Smooth muscle cell (in vitro differentiated cells): ENCODE measurements at regions not wholly inside any gene's neighbourhood (a gene's known extent, or its start where the extent isn't known, plus 50 kb on each side); places are given as distances from the start of the nearest gene placed in this dataset.

ENCODE experiments used
- DNase-seq: peaks from one replicate; lab custom pipeline; 2025; ENCODE audit not compliant: unreplicated experiment; lab: John Stamatoyannopoulos, UW
- H2AFZ ChIP-seq: fragments of 200-600 bp; sonication (generic); 2 replicates; pipeline ENCODE4 v1.6.0; 2016; ENCODE audit warnings: antibody characterized with exemption, low read depth, mild to moderate bottlenecking
- H3F3A ChIP-seq: fragments of 200-600 bp; sonication (generic); 2 replicates; pipeline ENCODE4 v1.6.0; 2017; ENCODE audit warnings: antibody characterized with exemption, low read depth
- H3K27ac ChIP-seq: fragments of 200-600 bp; sonication (generic); 2 replicates; pipeline ENCODE4 v1.5.1; 2016; ENCODE audit warnings: low read depth, mild to moderate bottlenecking
- H3K27me3 ChIP-seq: fragments of 200-600 bp; sonication (generic); 2 replicates; pipeline ENCODE4 v1.6.1; 2016; ENCODE audit warnings: low read depth, mild to moderate bottlenecking
- H3K36me3 ChIP-seq: fragments of 200-600 bp; sonication (generic); 2 replicates; pipeline ENCODE4 v1.5.1; 2016; ENCODE audit warnings: low read depth
- H3K4me1 ChIP-seq: fragments of 200-600 bp; sonication (generic); 2 replicates; pipeline ENCODE4 v1.5.1; 2016; ENCODE audit warnings: low read depth
- H3K4me2 ChIP-seq: fragments of 200-600 bp; sonication (generic); 2 replicates; pipeline ENCODE4 v1.6.0; 2016; ENCODE audit warnings: mild to moderate bottlenecking
- H3K4me3 ChIP-seq: fragments of 200-600 bp; sonication (generic); 2 replicates; pipeline ENCODE4 v1.5.1; 2016; ENCODE audit warnings: mild to moderate bottlenecking
- H3K79me2 ChIP-seq: fragments of 200-600 bp; sonication (generic); 2 replicates; pipeline ENCODE4 v1.6.0; 2016; ENCODE audit warnings: low read depth, mild to moderate bottlenecking
- H3K9ac ChIP-seq: fragments of 200-600 bp; sonication (generic); 2 replicates; pipeline ENCODE4 v1.6.0; 2016; ENCODE audit warnings: low read depth
- H3K9me3 ChIP-seq: fragments of 200-600 bp; sonication (generic); replicated peaks from 2 replicates; pipeline ENCODE4 v1.5.1; 2016; ENCODE audit warnings: low read depth
- H4K20me1 ChIP-seq: fragments of 200-600 bp; sonication (generic); 2 replicates; pipeline ENCODE4 v1.6.0; 2016; ENCODE audit warnings: low read depth
- CTCF ChIP-seq: fragments of 200-600 bp; sonication (generic); IDR thresholded peaks from 2 replicates; pipeline ENCODE4 v1.5.1; 2017; ENCODE audit warnings: borderline replicate concordance, mild to moderate bottlenecking, antibody characterized with exemption; ENCODE audit not compliant: insufficient read depth, poor library complexity, severe bottlenecking
- WGBS: methylation state at CpG from one replicate; pipeline ENCODE4 v1.1.7; 2016; ENCODE audit warnings: low lambda C conversion rate; 5-methylcytosine and 5-hydroxymethylcytosine counted together

GRCh38 chr16:54347961-54348360 is 61.4 kb upstream of the IRX3 start:
- no peak for TF ChIP-seq CTCF
- H3K4me3 ChIP-seq, result no peak overlapping the region
- DNase-seq, result no peak
- no peaks in the 10 kb centered on the region for H3K27me3 ChIP-seq
- H3K4me2 ChIP-seq, result no peak overlapping the region
- 68% methylated on average over 1 of the region's 1 CpG for WGBS
- H3K4me1 ChIP-seq, result peaks cover 4% of the 10 kb centered on the region
- H3F3A ChIP-seq, result no peaks in the 10 kb centered on the region
- H3K36me3 ChIP-seq, result no peaks in the 10 kb centered on the region
- H3K27ac ChIP-seq, result no peak overlapping the region
- no peak overlapping the region for H2AFZ ChIP-seq
- H3K9ac ChIP-seq, result no peak overlapping the region
- no peaks in the 10 kb centered on the region for H3K9me3 ChIP-seq
- H3K79me2 ChIP-seq, result no peaks in the 10 kb centered on the region
- H4K20me1 ChIP-seq, result no peaks in the 10 kb centered on the region

DNA sequence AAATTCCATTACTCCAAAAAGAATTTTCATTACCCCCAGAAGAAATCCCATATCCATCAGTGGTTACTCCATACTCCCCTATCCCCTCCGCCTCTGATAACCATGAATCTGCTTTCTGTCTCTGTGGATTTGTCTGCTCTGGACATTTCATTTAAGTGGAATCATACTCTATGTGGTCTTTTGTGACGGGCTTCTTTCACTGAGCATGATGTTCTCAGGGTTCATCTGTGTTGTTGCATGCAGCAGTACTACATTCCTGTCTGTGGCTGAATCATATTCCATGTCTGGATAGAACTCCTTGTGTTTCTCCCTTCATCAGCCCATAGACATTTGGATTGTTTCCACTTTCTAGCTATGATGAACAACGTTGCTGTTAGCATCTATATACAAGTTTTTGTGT is 59.5 kb upstream of the IRX3 start:
- no peaks in the 10 kb centered on the region for H3K36me3 ChIP-seq
- no peak overlapping the region for H2AFZ ChIP-seq
- DNase-seq, result no peak
- no peak overlapping the region for H3K4me2 ChIP-seq
- peaks cover 4% of the 10 kb centered on the region for H3K4me1 ChIP-seq
- no peak overlapping the region for H3K4me3 ChIP-seq
- H3F3A ChIP-seq, result no peaks in the 10 kb centered on the region
- H3K79me2 ChIP-seq, result no peaks in the 10 kb centered on the region
- H3K9ac ChIP-seq, result no peak overlapping the region
- 52% methylated on average over 3 of the region's 3 CpGs for WGBS
- no peak overlapping the region for H3K27ac ChIP-seq
- TF ChIP-seq CTCF, result no peak
- H3K9me3 ChIP-seq, result no peaks in the 10 kb centered on the region
- H4K20me1 ChIP-seq, result no peaks in the 10 kb centered on the region
- H3K27me3 ChIP-seq, result no peaks in the 10 kb centered on the region

DNA sequence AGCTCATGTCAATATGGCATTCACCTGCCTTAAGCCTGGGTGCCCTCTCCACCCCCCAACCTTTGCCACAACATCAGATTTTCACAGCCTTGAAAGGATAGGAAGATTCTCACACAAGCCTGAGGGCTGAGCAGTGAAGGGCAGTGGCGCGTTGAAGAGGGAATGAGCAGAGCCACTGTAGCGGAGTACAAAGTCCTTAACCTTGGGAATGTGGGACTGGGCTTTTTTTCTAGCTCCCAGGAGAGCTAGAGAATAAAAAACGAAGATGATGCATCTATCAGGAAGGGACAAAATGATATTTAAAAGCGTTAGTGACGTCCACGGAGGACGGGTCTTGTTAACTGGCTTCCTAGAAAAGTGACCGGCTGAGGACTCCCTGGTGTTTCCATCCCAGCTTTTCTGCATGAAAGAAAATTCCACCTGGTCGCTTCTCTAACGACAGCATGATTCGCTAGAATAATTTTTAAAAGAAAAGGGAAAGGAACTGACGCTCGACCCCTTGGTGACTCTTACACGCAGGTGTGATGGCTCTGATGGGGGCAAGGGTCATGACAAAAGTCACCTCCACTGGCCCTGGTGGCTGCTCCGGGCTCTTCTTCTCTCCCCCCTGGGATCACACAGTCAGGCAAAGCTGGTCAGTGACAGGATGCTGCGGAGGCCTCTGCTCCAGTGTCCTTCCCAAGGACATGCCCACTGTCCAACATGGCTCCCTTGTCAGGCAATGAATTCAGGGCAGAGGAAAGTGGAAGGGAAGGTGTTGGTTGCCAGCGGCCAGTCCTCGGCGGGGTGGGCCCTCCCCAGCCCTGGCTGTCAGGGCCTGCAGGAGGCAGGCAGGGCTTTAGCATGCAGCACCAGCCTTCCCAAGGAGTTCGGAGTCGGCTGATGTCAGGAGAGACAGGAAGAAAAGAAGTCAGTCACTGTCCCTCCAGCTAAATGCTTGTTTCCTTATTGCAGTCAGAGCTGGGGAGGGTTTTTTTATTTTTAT is 58.4 kb upstream of the IRX3 start:
- Histone ChIP-seq H3K4me2 (no peak overlapping the region), H3K9ac (no peak overlapping the region), H3K4me3 (no peak overlapping the region), H4K20me1 (no peaks in the 10 kb centered on the region), H2AFZ (no peak overlapping the region), H3K4me1 (no peaks in the 10 kb centered on the region), H3K36me3 (no peaks in the 10 kb centered on the region), H3K27me3 (peaks cover 4% of the 10 kb centered on the region), H3F3A (no peaks in the 10 kb centered on the region), H3K27ac (no peak overlapping the region), H3K79me2 (no peaks in the 10 kb centered on the region), H3K9me3 (no peaks in the 10 kb centered on the region)
- no peak for TF ChIP-seq CTCF
- 91% methylated on average over 22 of the region's 22 CpGs for WGBS
- DNase-seq, result no peak
